K562 (cell line): ENCODE measurements at regions not wholly inside any gene's neighbourhood (a gene's known extent, or its start where the extent isn't known, plus 50 kb on each side); places are given as distances from the start of the nearest gene placed in this dataset.

Source experiments
- ATF6 ChIP-seq: sonication (generic); formaldehyde crosslinking; IDR thresholded peaks from 2 replicates; pipeline ENCODE4 v1.4.0; 2020; ENCODE audit warnings: mild to moderate bottlenecking, missing genetic modification reagents
- CBFA2T2 ChIP-seq: fragments of 450-650 bp; conservative IDR thresholded peaks from 2 replicates; pipeline ENCODE4 v1.6.1; 2017; ENCODE audit warnings: mild to moderate bottlenecking
- CBFA2T3 ChIP-seq: fragments of 450-650 bp; IDR thresholded peaks from 2 replicates; pipeline ENCODE4 v1.6.1; 2017
- CHCHD3 ChIP-seq: fragments of 250-450 bp; sonication (Bioruptor Pico); IDR thresholded peaks from 2 replicates; pipeline ENCODE4 v2.1.2; 2022; ENCODE audit warnings: mild to moderate bottlenecking
- COPS2 ChIP-seq: fragments of 450-650 bp; conservative IDR thresholded peaks from 2 replicates; pipeline ENCODE4 v1.6.1; 2016; ENCODE audit warnings: mild to moderate bottlenecking, moderate library complexity
- CUX1 ChIP-seq: fragments of 200-800 bp; sonication (Bioruptor generic); IDR thresholded peaks from 2 replicates; pipeline ENCODE4 v1.6.1; 2016; ENCODE audit warnings: missing genetic modification characterization, missing compliant biosample characterization
- EHMT2 ChIP-seq: fragments of 450-650 bp; IDR thresholded peaks from 2 replicates; pipeline ENCODE4 v1.6.1; 2018; ENCODE audit warnings: antibody characterized with exemption
- ETV5 ChIP-seq: sonication (generic); formaldehyde crosslinking; IDR thresholded peaks from 2 replicates; pipeline ENCODE4 v1.4.0; 2020; ENCODE audit warnings: low read depth, mild to moderate bottlenecking, missing genetic modification reagents
- IRF1 ChIP-seq: sonication (generic); formaldehyde crosslinking; IDR thresholded peaks from 2 replicates; pipeline ENCODE4 v1.8.0; 2022; ENCODE audit warnings: missing genetic modification reagents, mild to moderate bottlenecking, borderline replicate concordance
- MEIS2 ChIP-seq: fragments of 450-650 bp; IDR thresholded peaks from 2 replicates; pipeline ENCODE4 v1.6.1; 2014; ENCODE audit warnings: mild to moderate bottlenecking; ENCODE audit not compliant: partially characterized antibody
- MIER1 ChIP-seq: fragments of 450-650 bp; IDR thresholded peaks from 2 replicates; pipeline ENCODE4 v1.6.1; 2016; ENCODE audit warnings: antibody characterized with exemption, mild to moderate bottlenecking, low read depth
- NCOR1 ChIP-seq: fragments of 450-650 bp; IDR thresholded peaks from 2 replicates; pipeline ENCODE4 v1.6.1; 2016; ENCODE audit warnings: mild to moderate bottlenecking, moderate library complexity
- SMARCE1 ChIP-seq: fragments of 450-650 bp; IDR thresholded peaks from 2 replicates; pipeline ENCODE4 v1.7.1; 2016; ENCODE audit warnings: mild to moderate bottlenecking
- SPI1 ChIP-seq: IDR thresholded peaks from 2 replicates; pipeline ENCODE4 v1.6.1; 2011; ENCODE audit warnings: low read depth, low read length, control low read depth, borderline replicate concordance
- TAL1 ChIP-seq: fragments of 450-650 bp; IDR thresholded peaks from 2 replicates; pipeline ENCODE4 v1.6.1; 2016; ENCODE audit warnings: mild to moderate bottlenecking
- TEAD4 ChIP-seq, 2 experiments: sonication (generic) in 1 of 2; formaldehyde crosslinking in 1 of 2; IDR thresholded peaks; 2 replicates each; pipeline versions ENCODE4 v1.6.1 to v1.8.0; 2012 to 2022; ENCODE audit warnings: borderline replicate concordance in 1 of 2, inconsistent platforms in 1 of 2, low read length in 1 of 2, mild to moderate bottlenecking in 1 of 2, missing genetic modification reagents in 1 of 2
- XRCC4 ChIP-seq: IDR thresholded peaks from one replicate; pipeline ENCODE4 v1.6.1; 2011; ENCODE audit not compliant: insufficient read depth, insufficient read length; ENCODE audit errors: extremely low read depth
- ZBTB9 ChIP-seq: fragments of 450-650 bp; formaldehyde crosslinking; IDR thresholded peaks from 2 replicates; pipeline ENCODE4 v1.4.0; 2020; ENCODE audit warnings: mild to moderate bottlenecking, moderate library complexity
- ZC3H4 ChIP-seq: sonication (generic); formaldehyde crosslinking; IDR thresholded peaks from 2 replicates; pipeline ENCODE4 v1.9.0; 2021; ENCODE audit warnings: missing genetic modification reagents, borderline replicate concordance
- ZEB2 ChIP-seq: fragments of 450-650 bp; IDR thresholded peaks from 2 replicates; pipeline ENCODE4 v1.6.1; 2016
- ZFP1 ChIP-seq: fragments of 450-650 bp; formaldehyde crosslinking; IDR thresholded peaks from 2 replicates; pipeline ENCODE4 v1.4.0; 2020; ENCODE audit warnings: mild to moderate bottlenecking, mixed read lengths
- ZNF583 ChIP-seq: fragments of 250-450 bp; sonication (Bioruptor Pico); IDR thresholded peaks from 2 replicates; pipeline ENCODE4 v1.4.0; 2020
- ZNF695 ChIP-seq: fragments of 450-650 bp; formaldehyde crosslinking; IDR thresholded peaks from 2 replicates; pipeline ENCODE4 v1.4.0; 2020; ENCODE audit warnings: mild to moderate bottlenecking, moderate library complexity

GRCh38 chr5:89343666-89344065 is 460.7 kb upstream of the MEF2C start (continued):
- TF ChIP-seq MEIS2 (no peak), ZEB2 (0 out of 2 replicates have a peak, but pooled peaks have one; percentile 31), SMARCE1 (no peak), EHMT2 (no peak), TEAD4 (IDR thresholded peaks at IDR 0.05; ENCODE audit: low read length) (peak; percentile 86), TEAD4 (CRISPR knock-in tag; IDR thresholded peaks at IDR 0.05; ENCODE audit: borderline replicate concordance) (no peak), TAL1 (peak; percentile 47; the same call in 1 of the 2 replicates), CBFA2T3 (peak; percentile 81), COPS2 (no peak), ZC3H4 (no peak), SPI1 (peak; percentile 26; the same call in 1 of the 2 replicates), ZFP1 (CRISPR knock-in tag) (no peak), ZBTB9 (no peak), NCOR1 (peak; percentile 14; the same call in 1 of the 2 replicates), ZNF583 (no peak), ETV5 (CRISPR knock-in tag) (no peak), ATF6 (CRISPR knock-in tag) (no peak), XRCC4 (no peak), CBFA2T2 (peak; percentile 75), CUX1 (CRISPR knock-in tag) (no peak), CHCHD3 (no peak), MIER1 (no peak), ZNF695 (CRISPR knock-in tag) (no peak), IRF1 (CRISPR knock-in tag) (no peak)
